Left lung (tissue), 4 donors: ENCODE measurements at regions not wholly inside any gene's neighbourhood (a gene's known extent, or its start where the extent isn't known, plus 50 kb on each side); places are given as distances from the start of the nearest gene placed in this dataset.

Source experiments
- ATAC-seq: fragments of 200-7000 bp; cut with Tn5 transposase; one replicate; pipeline ENCODE4 v1.9.1; 2020; ENCODE audit warnings: moderate library complexity
- DNase-seq, 4 donors: peaks; one replicate each; pipeline ENCODE4 v3.0.0-alpha.2; 2013 to 2020
- H3K27ac ChIP-seq, 2 donors: fragments of 200-600 bp; sonication (generic) in 1 of 2; one replicate each; pipeline versions ENCODE4 v1.5.0 to v1.8.0; 2020 to 2021
- H3K27me3 ChIP-seq, 2 donors: fragments of 200-600 bp; sonication (generic) in 1 of 2; one replicate each; pipeline versions ENCODE4 v1.5.0 to v1.8.0; 2020 to 2021
- H3K36me3 ChIP-seq, 2 donors: fragments of 200-600 bp; sonication (generic) in 1 of 2; one replicate each; pipeline versions ENCODE4 v1.5.0 to v1.8.0; 2020 to 2021
- H3K4me1 ChIP-seq, 2 donors: fragments of 200-600 bp; one replicate each; pipeline ENCODE4 v1.8.0; 2021
- H3K4me3 ChIP-seq, 2 donors: fragments of 200-600 bp; sonication (generic) in 1 of 2; one replicate each; pipeline versions ENCODE4 v1.5.0 to v1.8.0; 2020 to 2021; ENCODE audit warnings: mild to moderate bottlenecking in 1 of 2
- H3K9me3 ChIP-seq, 2 donors: fragments of 200-600 bp; sonication (generic) in 1 of 2; one replicate each; pipeline versions ENCODE4 v1.5.0 to v1.8.0; 2020 to 2021
- intact Hi-C, 2 donors: fragments of 100-400 bp; cut with DNase I; formaldehyde crosslinking; loops; one replicate each; pipeline versions ENCODE4 v1.11.2 to v1.14.2; 2022
- TF ChIP-seq, protein P1 (sequence below), 2 donors: fragments of 200-600 bp; sonication (generic) in 1 of 2; IDR thresholded peaks; one replicate each; pipeline versions ENCODE4 v1.5.0 to v1.8.0; 2021; ENCODE audit warnings: antibody characterized with exemption in 2 of 2
- donor health status: DM: no; HTN: yes; CAD: no.
- donor health status: DM: no; HTN: no; CAD: no.

DNA sequence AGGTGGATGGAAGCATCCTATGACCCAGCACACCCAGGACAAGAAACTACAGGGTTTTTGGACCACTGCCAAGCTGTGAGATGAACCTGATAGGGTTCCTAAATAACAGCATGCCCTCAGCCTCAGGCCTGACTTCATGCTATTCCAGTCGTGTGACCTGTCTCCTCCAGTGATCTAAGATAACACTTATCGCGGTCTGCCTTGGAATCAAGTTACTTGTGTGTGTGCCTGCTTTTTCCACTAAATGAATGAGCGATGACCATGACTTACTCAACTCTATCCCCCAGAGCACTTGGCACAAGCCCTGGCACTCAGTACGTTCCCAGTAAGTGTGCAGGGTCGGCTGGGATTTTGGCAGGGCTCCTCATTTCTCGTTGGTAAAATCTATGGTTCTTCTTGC, 172.7 kb upstream of the TP63 start:
- no peak for DNase-seq
- Histone ChIP-seq H3K36me3 (no peaks in the 10 kb centered on the region), H3K4me3 (no peak overlapping the region), H3K9me3 (peaks cover 0 to 2% of the 10 kb centered on the region in 2 donors), H3K27ac (no peak overlapping the region), H3K4me1 (no peaks in the 10 kb centered on the region), H3K27me3 (no peaks in the 10 kb centered on the region)
- ATAC-seq: no peak
- intact Hi-C loops: no loop called here
- TF ChIP-seq, protein P1, sequence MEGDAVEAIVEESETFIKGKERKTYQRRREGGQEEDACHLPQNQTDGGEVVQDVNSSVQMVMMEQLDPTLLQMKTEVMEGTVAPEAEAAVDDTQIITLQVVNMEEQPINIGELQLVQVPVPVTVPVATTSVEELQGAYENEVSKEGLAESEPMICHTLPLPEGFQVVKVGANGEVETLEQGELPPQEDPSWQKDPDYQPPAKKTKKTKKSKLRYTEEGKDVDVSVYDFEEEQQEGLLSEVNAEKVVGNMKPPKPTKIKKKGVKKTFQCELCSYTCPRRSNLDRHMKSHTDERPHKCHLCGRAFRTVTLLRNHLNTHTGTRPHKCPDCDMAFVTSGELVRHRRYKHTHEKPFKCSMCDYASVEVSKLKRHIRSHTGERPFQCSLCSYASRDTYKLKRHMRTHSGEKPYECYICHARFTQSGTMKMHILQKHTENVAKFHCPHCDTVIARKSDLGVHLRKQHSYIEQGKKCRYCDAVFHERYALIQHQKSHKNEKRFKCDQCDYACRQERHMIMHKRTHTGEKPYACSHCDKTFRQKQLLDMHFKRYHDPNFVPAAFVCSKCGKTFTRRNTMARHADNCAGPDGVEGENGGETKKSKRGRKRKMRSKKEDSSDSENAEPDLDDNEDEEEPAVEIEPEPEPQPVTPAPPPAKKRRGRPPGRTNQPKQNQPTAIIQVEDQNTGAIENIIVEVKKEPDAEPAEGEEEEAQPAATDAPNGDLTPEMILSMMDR (IDR thresholded peaks at IDR 0.05): no peak

DNA sequence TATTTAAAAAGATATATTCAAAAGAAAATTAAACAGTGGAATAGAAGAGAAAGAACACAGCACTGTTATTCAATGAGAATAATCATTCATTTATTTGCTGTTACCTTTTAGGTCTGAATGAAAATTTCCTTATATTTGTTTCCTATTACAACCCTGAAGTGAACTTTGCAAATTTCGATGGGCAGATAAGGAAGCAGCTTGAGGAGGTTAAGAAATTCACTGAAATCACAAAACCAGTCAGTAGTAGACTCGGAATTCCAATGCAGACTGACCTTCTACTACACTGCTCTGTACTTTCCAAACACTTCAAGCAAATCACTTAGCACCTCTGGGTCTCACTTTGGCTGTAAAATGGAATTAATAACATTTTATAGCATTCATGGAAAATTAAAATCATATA, 172.0 kb upstream of the TP63 start:
- Histone ChIP-seq H3K9me3 (peaks cover 0 to 2% of the 10 kb centered on the region in 2 donors), H3K27ac (no peak overlapping the region), H3K36me3 (no peaks in the 10 kb centered on the region), H3K27me3 (no peaks in the 10 kb centered on the region), H3K4me1 (no peaks in the 10 kb centered on the region), H3K4me3 (no peak overlapping the region)
- DNase-seq (no peak), ATAC-seq (no peak)
- intact Hi-C loops: no loop called here
- TF ChIP-seq, protein P1 (IDR thresholded peaks at IDR 0.05): no peak

DNA sequence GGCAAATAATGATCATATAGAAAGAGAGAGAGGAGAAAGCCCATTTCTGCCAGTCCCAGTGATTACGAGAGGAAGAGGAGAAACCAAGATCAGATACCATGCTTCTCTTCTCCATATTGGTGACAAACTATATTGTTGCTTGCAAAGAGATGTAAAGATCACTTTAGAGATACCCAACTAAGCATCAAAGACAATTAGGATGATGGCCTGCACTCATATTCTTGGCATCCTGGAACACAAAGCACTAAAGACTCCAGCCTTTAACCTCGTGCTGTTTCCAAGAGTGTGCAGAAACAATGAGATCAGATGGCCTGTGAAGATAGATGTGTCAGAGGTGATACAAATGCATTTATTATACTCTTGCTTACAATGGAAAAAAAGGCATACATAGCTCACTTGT, 170.7 kb upstream of the TP63 start:
- intact Hi-C loops: no loop called here
- DNase-seq (no peak), ATAC-seq (no peak)

DNA sequence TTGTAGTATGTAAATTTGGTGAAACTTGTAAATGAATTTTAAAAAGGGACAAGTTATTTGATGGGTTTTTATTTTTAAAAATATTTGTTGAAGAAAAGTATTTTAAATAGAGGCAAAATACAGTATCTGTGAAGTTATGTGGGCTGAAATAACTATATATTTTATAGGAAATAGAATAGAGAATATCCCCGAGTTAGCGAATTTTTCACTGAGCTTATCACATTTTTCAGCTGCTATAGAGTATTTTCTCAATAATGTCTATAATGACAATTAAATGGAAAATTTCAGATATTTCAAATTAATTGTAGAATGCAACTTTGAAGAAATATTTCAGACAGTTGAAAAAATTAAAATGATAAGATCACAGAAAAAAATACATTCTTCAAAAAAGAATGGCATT, 166.4 kb upstream of the TP63 start:
- no peaks in the 10 kb centered on the region for H3K36me3 ChIP-seq
- intact Hi-C loops: no loop called here

More for the DNA sequence above, 170.7 kb upstream of the TP63 start:
- TF ChIP-seq, protein P1 (IDR thresholded peaks at IDR 0.05): no peak
- Histone ChIP-seq H3K4me3 (no peak overlapping the region), H3K27ac (no peak overlapping the region), H3K4me1 (no peaks in the 10 kb centered on the region), H3K9me3 (peaks cover 0 to 2% of the 10 kb centered on the region in 2 donors), H3K36me3 (no peaks in the 10 kb centered on the region), H3K27me3 (no peaks in the 10 kb centered on the region)

DNA sequence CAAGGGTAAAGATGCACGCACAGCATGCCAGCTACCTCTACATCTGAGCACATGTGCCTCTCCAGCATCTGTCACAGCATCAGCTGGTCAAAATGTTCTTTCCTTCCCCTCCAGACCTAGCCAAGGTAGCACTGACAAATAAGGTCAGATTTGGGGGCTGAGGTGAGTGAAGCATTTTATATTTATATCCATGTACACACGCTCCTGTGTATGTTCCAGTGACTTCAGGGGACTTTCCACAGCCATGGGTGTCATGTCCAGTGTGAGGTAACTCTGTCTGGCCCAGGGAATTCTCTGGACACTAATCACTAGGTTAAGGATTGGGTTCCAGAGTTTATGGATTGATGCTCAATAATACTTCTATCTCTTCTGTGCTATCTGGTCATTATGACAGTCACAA, 165.2 kb upstream of the TP63 start:
- Histone ChIP-seq H3K27me3 (no peaks in the 10 kb centered on the region), H3K4me1 (no peaks in the 10 kb centered on the region), H3K9me3 (peaks cover 0 to 2% of the 10 kb centered on the region in 2 donors), H3K27ac (no peak overlapping the region), H3K4me3 (no peak overlapping the region), H3K36me3 (no peaks in the 10 kb centered on the region)
- DNase-seq (no peak), ATAC-seq (no peak)
- intact Hi-C loops: no loop called here
- TF ChIP-seq, protein P1 (IDR thresholded peaks at IDR 0.05): no peak

More for the DNA sequence above, 166.4 kb upstream of the TP63 start:
- Histone ChIP-seq H3K4me1 (no peaks in the 10 kb centered on the region), H3K4me3 (no peak overlapping the region), H3K27ac (no peak overlapping the region), H3K27me3 (no peaks in the 10 kb centered on the region), H3K9me3 (peaks cover 0 to 2% of the 10 kb centered on the region in 2 donors)
- TF ChIP-seq, protein P1 (IDR thresholded peaks at IDR 0.05): no peak
- ATAC-seq (no peak), DNase-seq (no peak)
